OCI-LY7 (cell line): ENCODE measurements at regions not wholly inside any gene's neighbourhood (a gene's known extent, or its start where the extent isn't known, plus 50 kb on each side); places are given as distances from the start of the nearest gene placed in this dataset.

Source experiments
- EZH2phosphoT487 ChIP-seq: fragments of 200-600 bp; sonication (generic); IDR thresholded peaks from 2 replicates; pipeline ENCODE4 v1.6.1; 2018; ENCODE audit warnings: low read depth, borderline replicate concordance, mild to moderate bottlenecking, mixed run types, antibody characterized with exemption, low read length, moderate library complexity, mixed read lengths
- TF ChIP-seq, protein P1 (sequence below): fragments of 200-600 bp; sonication (generic); conservative IDR thresholded peaks from 2 replicates; pipeline ENCODE4 v1.5.1; 2014; ENCODE audit warnings: mild to moderate bottlenecking, antibody characterized with exemption, low read length, moderate library complexity, mixed read lengths

DNA sequence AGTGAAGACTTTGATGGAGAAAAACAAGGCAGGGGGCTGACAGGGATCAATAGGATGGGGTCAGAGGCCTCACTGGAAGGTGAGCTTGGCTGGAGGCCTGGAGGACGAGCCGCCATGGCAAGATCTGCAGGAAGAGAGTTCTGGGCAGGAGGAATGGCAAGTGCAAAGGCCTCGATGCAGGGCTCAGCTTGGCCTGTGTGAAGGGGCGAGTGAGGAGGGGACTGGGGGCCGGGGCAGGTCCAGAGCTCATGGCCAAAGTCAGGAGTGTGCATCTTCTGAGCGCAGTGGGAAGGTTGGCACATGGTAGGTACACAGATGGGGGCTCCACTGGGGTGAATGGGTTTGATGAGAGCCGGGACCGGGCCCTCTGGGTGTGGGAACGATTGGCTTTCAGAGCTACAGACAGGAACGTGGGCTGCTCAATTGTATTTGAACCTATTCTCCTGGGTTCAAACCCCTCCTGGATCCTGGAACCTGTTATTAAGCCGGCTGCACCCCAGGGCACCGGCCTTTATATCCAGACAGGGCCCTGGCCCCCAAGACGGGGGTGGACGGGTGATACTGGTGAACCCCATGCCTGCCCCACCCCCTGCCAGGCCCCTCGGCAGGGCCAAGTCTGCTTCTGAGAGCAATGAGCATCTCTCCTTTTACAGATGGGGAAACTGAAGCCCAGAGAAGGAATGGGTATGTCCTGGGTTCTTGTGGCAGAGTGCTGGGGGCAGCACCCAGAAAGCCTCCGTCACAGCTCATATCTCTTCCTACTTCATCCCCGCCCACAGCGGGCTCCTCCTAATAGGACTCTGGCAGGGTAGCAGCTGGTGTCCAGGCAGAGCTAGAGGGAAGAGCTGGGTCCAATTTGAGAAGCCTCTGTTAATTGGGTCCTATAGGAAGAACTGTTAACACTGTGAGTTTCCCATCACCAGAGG, 106.1 kb downstream of the CEBPB start:
- TF ChIP-seq, protein P1, sequence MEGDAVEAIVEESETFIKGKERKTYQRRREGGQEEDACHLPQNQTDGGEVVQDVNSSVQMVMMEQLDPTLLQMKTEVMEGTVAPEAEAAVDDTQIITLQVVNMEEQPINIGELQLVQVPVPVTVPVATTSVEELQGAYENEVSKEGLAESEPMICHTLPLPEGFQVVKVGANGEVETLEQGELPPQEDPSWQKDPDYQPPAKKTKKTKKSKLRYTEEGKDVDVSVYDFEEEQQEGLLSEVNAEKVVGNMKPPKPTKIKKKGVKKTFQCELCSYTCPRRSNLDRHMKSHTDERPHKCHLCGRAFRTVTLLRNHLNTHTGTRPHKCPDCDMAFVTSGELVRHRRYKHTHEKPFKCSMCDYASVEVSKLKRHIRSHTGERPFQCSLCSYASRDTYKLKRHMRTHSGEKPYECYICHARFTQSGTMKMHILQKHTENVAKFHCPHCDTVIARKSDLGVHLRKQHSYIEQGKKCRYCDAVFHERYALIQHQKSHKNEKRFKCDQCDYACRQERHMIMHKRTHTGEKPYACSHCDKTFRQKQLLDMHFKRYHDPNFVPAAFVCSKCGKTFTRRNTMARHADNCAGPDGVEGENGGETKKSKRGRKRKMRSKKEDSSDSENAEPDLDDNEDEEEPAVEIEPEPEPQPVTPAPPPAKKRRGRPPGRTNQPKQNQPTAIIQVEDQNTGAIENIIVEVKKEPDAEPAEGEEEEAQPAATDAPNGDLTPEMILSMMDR, result no peak
- TF ChIP-seq EZH2phosphoT487, result no peak
